Gastroesophageal sphincter (tissue), 4 donors: ENCODE measurements at regions not wholly inside any gene's neighbourhood (a gene's known extent, or its start where the extent isn't known, plus 50 kb on each side); places are given as distances from the start of the nearest gene placed in this dataset.

ENCODE experiments used
- ATAC-seq: fragments of 150-250 bp; one replicate; pipeline ENCODE4 v1.9.1; 2016; ENCODE audit warnings: mild to moderate bottlenecking, moderate library complexity
- H3K27ac ChIP-seq, 4 donors: fragments of 200-600 bp; sonication (generic) in 3 of 4; 1 replicate in 3 of 4; 2 replicates in 1 of 4; pipeline ENCODE4 v1.5.1; 2016 to 2019
- H3K27me3 ChIP-seq: fragments of 200-600 bp; sonication (generic); one replicate; pipeline ENCODE4 v1.5.1; 2019
- H3K36me3 ChIP-seq, 2 donors: fragments of 200-600 bp; sonication (generic); one replicate each; pipeline ENCODE4 v1.5.1; 2019; ENCODE audit warnings: control low read depth in 1 of 2
- H3K4me1 ChIP-seq, 3 donors: fragments of 200-600 bp; sonication (generic); 1 replicate in 2 of 3; 2 replicates in 1 of 3; pipeline ENCODE4 v1.5.1; 2016 to 2019; ENCODE audit warnings: control low read depth in 2 of 3
- H3K4me3 ChIP-seq, 2 donors: fragments of 200-600 bp; sonication (generic); one replicate each; pipeline ENCODE4 v1.5.1; 2019; ENCODE audit warnings: mild to moderate bottlenecking in 1 of 2, moderate library complexity in 1 of 2
- H3K9me3 ChIP-seq, 3 donors: fragments of 200-600 bp; sonication (generic); one replicate each; pipeline ENCODE4 v1.5.1; 2017 to 2019; ENCODE audit warnings: control low read depth in 2 of 3
- EP300 ChIP-seq: sonication (generic); formaldehyde crosslinking; IDR thresholded peaks from one replicate; pipeline ENCODE4 v1.6.1; 2017; ENCODE audit warnings: antibody characterized with exemption, mild to moderate bottlenecking
- POLR2A ChIP-seq, 2 donors: fragments of 450-650 bp; IDR thresholded peaks; one replicate each; pipeline ENCODE4 v1.6.1; 2017; ENCODE audit warnings: antibody characterized with exemption in 2 of 2, mild to moderate bottlenecking in 2 of 2, moderate library complexity in 1 of 2
- POLR2AphosphoS5 ChIP-seq: sonication (generic); formaldehyde crosslinking; IDR thresholded peaks from one replicate; pipeline ENCODE4 v1.6.1; 2017; ENCODE audit warnings: antibody characterized with exemption
- WGBS, 2 donors: methylation state at CpG; one replicate each; pipeline ENCODE4 v1.1.5; 2018; ENCODE audit warnings: low coverage in 1 of 2; 5-methylcytosine and 5-hydroxymethylcytosine counted together
- TF ChIP-seq, protein P1 (sequence below), 4 experiments: fragments of 200-600 bp in 2 of 4; fragments of 450-650 bp in 2 of 4; sonication (generic) in 1 of 4; IDR thresholded peaks; one replicate each; pipeline ENCODE4 v1.5.1; 2017 to 2019; ENCODE audit warnings: antibody characterized with exemption in 4 of 4, mild to moderate bottlenecking in 2 of 4, moderate library complexity in 2 of 4

DNA sequence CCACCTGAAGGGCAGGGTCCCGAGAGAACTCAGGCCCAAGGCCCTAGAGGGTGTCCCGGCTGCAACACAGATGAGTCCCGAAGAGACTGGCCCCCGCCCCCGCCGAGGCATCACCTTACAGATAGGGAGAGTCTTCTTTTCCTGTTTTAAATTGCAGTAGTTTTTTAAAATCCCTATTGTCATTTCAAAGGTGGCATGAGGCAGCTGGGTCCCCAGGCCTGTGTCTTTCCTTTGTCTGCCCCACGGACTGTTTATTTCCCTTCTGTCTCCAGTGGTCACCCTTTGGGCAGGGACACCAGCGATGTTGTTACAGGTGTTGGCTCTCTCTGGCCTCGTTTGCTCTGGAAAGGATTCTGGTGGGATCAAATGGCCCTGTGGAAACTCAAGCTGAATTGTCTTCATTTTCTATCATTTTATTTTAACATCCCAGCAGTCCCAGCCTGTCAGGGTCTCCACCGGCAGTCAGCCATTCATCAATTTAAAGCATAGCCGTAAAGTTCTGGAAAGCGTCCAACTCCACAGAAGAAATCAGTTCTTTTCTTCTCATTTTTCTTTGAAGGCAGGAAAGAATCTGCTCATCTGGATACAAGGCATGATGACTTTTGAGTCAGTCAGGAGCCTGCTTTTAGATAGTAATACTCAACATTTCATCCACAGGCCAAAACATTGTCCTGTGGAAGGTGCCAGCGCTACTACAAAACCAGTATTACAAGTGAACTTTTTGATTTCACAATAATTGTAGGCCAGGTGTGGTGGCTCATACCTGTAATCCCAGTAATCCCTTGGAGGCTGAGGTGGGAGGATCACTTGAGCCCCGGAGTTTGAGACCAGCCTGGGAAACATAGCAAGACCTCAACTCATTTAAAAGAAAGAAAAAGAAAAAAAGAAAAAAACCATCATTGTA, 96.2 kb downstream of the HES1 start:
- Histone ChIP-seq H3K4me3 (no peak overlapping the region), H3K36me3 (no peaks in the 10 kb centered on the region), H3K27me3 (no peaks in the 10 kb centered on the region), H3K4me1 (no peaks in the 10 kb centered on the region), H3K27ac (no peak overlapping the region), H3K9me3 (no peaks in the 10 kb centered on the region)
- no peak for ATAC-seq
- TF ChIP-seq POLR2AphosphoS5 (no peak), EP300 (no peak), POLR2A (IDR thresholded peaks at IDR 0.05) (no peak)
- TF ChIP-seq, protein P1, sequence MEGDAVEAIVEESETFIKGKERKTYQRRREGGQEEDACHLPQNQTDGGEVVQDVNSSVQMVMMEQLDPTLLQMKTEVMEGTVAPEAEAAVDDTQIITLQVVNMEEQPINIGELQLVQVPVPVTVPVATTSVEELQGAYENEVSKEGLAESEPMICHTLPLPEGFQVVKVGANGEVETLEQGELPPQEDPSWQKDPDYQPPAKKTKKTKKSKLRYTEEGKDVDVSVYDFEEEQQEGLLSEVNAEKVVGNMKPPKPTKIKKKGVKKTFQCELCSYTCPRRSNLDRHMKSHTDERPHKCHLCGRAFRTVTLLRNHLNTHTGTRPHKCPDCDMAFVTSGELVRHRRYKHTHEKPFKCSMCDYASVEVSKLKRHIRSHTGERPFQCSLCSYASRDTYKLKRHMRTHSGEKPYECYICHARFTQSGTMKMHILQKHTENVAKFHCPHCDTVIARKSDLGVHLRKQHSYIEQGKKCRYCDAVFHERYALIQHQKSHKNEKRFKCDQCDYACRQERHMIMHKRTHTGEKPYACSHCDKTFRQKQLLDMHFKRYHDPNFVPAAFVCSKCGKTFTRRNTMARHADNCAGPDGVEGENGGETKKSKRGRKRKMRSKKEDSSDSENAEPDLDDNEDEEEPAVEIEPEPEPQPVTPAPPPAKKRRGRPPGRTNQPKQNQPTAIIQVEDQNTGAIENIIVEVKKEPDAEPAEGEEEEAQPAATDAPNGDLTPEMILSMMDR (IDR thresholded peaks at IDR 0.05), result no peak
- WGBS, 2 donors, result 70 to 79% methylated on average over 6 to 7 of the region's 14 CpGs

DNA sequence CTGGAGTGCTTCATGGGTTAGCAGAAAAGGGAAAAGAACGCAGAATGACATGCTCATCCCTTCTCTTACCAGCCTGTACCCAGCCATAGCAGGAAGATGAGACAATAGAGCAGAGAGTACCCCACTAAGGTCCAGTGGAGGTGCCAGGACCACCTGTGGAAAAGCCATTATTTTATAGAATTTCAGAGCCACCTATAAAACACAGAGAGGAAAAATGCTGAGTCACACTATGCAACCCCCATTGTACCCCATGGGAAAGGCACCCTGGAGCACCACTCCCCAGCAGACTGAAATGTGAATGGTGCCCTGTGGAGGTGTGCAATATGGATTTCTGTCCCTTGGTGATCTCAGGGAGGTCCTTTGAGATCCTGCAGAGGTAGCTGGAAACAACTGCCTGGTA, 97.2 kb downstream of the HES1 start:
- TF ChIP-seq POLR2A (IDR thresholded peaks at IDR 0.05) (no peak), EP300 (no peak), POLR2AphosphoS5 (no peak)
- TF ChIP-seq, protein P1 (IDR thresholded peaks at IDR 0.05), result no peak
- 100% methylated on average over 1 of the region's 1 CpG; no CpG with 5 or more reads in 1 of the 2 donors for WGBS, 2 donors
- Histone ChIP-seq H3K4me1 (no peaks in the 10 kb centered on the region), H3K4me3 (no peak overlapping the region), H3K27me3 (no peaks in the 10 kb centered on the region), H3K27ac (no peak overlapping the region), H3K36me3 (no peaks in the 10 kb centered on the region), H3K9me3 (no peaks in the 10 kb centered on the region)
- no peak for ATAC-seq

DNA sequence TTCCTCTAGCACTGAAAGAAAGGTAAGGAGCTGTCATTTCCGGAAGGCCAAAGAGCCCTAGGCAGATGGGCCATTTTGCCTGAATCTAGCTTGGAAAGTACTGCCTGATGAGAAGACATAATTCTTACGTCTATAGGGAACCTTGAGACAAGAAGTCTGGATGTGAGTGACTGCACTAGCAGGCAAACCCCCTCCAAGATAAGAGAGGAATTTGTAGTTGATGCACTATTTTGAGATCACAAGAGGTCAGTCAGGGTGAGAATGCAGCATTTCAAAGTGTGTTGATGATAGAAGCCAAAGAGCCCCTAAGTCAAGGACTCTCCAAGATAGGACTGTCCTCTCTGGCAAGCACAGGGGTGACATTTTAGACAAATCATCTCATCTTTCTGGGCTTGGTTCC, 99.2 kb downstream of the HES1 start:
- TF ChIP-seq POLR2AphosphoS5, result no peak
- no peak for TF ChIP-seq POLR2A (IDR thresholded peaks at IDR 0.05)
- TF ChIP-seq, protein P1 (IDR thresholded peaks at IDR 0.05), result no peak
- ATAC-seq, result no peak
- Histone ChIP-seq H3K9me3 (no peaks in the 10 kb centered on the region), H3K27ac (no peak overlapping the region), H3K4me3 (no peak overlapping the region), H3K4me1 (no peaks in the 10 kb centered on the region), H3K36me3 (no peaks in the 10 kb centered on the region), H3K27me3 (no peaks in the 10 kb centered on the region)
- WGBS, 2 donors, result 100% methylated on average over 1 of the region's 2 CpGs; no CpG with 5 or more reads in 1 of the 2 donors

DNA sequence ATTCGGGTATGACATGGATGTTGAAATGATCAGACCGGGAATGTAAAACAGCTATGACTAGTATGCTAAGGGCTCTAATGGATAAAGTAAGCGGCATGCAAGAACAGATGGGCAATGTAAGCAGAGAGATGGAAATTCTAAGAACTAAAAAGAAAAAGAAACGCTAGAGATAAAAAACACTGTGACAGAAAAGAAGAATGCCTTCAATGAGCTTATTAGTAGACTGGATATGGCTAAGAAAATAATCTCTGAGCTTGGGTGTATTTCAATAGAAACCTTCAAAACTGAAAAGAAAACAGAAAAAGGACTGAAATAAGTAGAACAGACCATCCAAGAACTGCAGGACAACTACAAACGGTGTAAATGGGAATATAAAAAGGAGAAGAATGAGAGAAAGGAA, 101.2 kb downstream of the HES1 start:
- H3K27ac ChIP-seq, result no peak overlapping the region
- H3K27me3 ChIP-seq, result no peaks in the 10 kb centered on the region
- H3K4me1 ChIP-seq, result no peaks in the 10 kb centered on the region
- no peak for TF ChIP-seq POLR2A (IDR thresholded peaks at IDR 0.05)
- TF ChIP-seq EP300, result no peak
- no peak for TF ChIP-seq POLR2AphosphoS5
- TF ChIP-seq, protein P1 (IDR thresholded peaks at IDR 0.05), result no peak
- no peaks in the 10 kb centered on the region for H3K9me3 ChIP-seq
- WGBS, 2 donors, result 84 to 88% methylated on average over 2 to 5 of the region's 5 CpGs
- H3K36me3 ChIP-seq, result no peaks in the 10 kb centered on the region
- no peak for ATAC-seq
- H3K4me3 ChIP-seq, result no peak overlapping the region

DNA sequence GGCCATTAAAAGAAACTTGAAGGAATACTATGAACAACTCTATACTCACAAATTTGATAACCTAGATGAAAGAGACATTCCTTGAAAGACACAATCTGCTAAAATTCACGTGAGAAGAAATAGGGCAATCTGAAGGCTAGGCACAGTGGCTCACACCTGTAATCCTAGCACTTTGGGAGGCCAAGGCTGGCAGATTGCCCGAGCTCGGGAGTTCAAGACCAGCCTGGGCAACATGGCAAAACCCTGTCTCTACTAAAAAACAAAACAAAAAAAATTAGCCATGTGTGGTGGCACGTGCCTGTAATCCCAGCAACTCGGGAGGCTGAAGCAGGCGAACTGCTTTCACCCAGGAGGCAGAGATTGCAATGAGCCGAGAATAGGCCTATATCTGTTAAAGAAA, 104.8 kb downstream of the HES1 start:
- H3K27me3 ChIP-seq, result no peaks in the 10 kb centered on the region
- 93 to 95% methylated on average over 5 to 6 of the region's 7 CpGs for WGBS, 2 donors
- TF ChIP-seq, protein P1 (IDR thresholded peaks at IDR 0.05), result no peak
- TF ChIP-seq POLR2AphosphoS5 (no peak), EP300 (no peak), POLR2A (IDR thresholded peaks at IDR 0.05) (no peak)
- H3K27ac ChIP-seq, result no peak overlapping the region
- no peaks in the 10 kb centered on the region for H3K4me1 ChIP-seq
- ATAC-seq, result no peak
- H3K36me3 ChIP-seq, result no peaks in the 10 kb centered on the region
- no peak overlapping the region for H3K4me3 ChIP-seq
- no peaks in the 10 kb centered on the region for H3K9me3 ChIP-seq
